ENCODE measurements at regions not wholly inside any gene's neighbourhood (a gene's known extent, or its start where the extent isn't known, plus 50 kb on each side); places are given as distances from the start of the nearest gene placed in this dataset.

GRCh38 chr1:219520241-219520640 lies 92.7 kb downstream of the ZC3H11B start:
- ChIA-PET POLR2A (no interaction called here), CTCF (no interaction called here)
- Mint-ChIP-seq H3K4me1 (peaks cover 8% of the 10 kb centered on the region), H3K9me3 (no peaks in the 10 kb centered on the region), H3K27me3 (ENCODE audit: low read depth) (no peaks in the 10 kb centered on the region), H3K27ac (no peak overlapping the region), H3K4me3 (no peak overlapping the region), H3K36me3 (no peaks in the 10 kb centered on the region)
- DNase-seq (ENCODE audit: low spot score) (no peak), ATAC-seq (no peak)
- TF ChIP-seq RELA (CRISPR knock-in tag; IDR thresholded peaks at IDR 0.05; ENCODE audit: borderline replicate concordance) (no peak), PRRX2 (CRISPR knock-in tag; IDR thresholded peaks at IDR 0.05) (no peak), HMGXB4 (CRISPR knock-in tag; IDR thresholded peaks at IDR 0.05) (no peak), ETV6 (CRISPR knock-in tag; IDR thresholded peaks at IDR 0.05) (no peak), HMGA2 (CRISPR knock-in tag; IDR thresholded peaks at IDR 0.05) (no peak), USF1 (CRISPR knock-in tag; IDR thresholded peaks at IDR 0.05) (no peak), ZNF425 (CRISPR knock-in tag; conservative IDR thresholded peaks at IDR 0.05) (no peak), MAX (CRISPR knock-in tag; IDR thresholded peaks at IDR 0.05) (no peak), ZNF512 (CRISPR knock-in tag; IDR thresholded peaks at IDR 0.05; ENCODE audit: borderline replicate concordance) (no peak), NR3C1 (CRISPR knock-in tag; conservative IDR thresholded peaks at IDR 0.05; ENCODE audit: low read depth) (no peak), KAT7 (CRISPR knock-in tag; IDR thresholded peaks at IDR 0.05; ENCODE audit: borderline replicate concordance) (no peak)

GRCh38 chr1:219518907-219519248 lies 94.0 kb downstream of the ZC3H11B start:
- H3K27me3 Mint-ChIP-seq (ENCODE audit: low read depth) = no peaks in the 10 kb centered on the region
- no peaks in the 10 kb centered on the region for H3K36me3 Mint-ChIP-seq
- ATAC-seq (no peak), DNase-seq (ENCODE audit: low spot score) (no peak)
- H3K4me1 Mint-ChIP-seq = peaks cover 8% of the 10 kb centered on the region
- TF ChIP-seq MAX (CRISPR knock-in tag; IDR thresholded peaks at IDR 0.05) = no peak
- TF ChIP-seq TEAD1 (CRISPR knock-in tag; IDR thresholded peaks at IDR 0.05) = no peak
- TF ChIP-seq ZNF232 (CRISPR knock-in tag; IDR thresholded peaks at IDR 0.05) = no peak
- no peak for TF ChIP-seq ZNF425 (CRISPR knock-in tag; conservative IDR thresholded peaks at IDR 0.05)
- no peak for TF ChIP-seq MLX (CRISPR knock-in tag; IDR thresholded peaks at IDR 0.05)
- no peak for TF ChIP-seq SMAD4 (CRISPR knock-in tag; IDR thresholded peaks at IDR 0.05)
- TF ChIP-seq PRDM15 (CRISPR knock-in tag; IDR thresholded peaks at IDR 0.05) = no peak
- ChIA-PET CTCF (no interaction called here), POLR2A (no interaction called here)
- H3K4me3 Mint-ChIP-seq = no peak overlapping the region
- H3K9me3 Mint-ChIP-seq = no peaks in the 10 kb centered on the region
- no peak overlapping the region for H3K27ac Mint-ChIP-seq
